Skeletal muscle tissue (tissue), 3 donors: ENCODE measurements at regions not wholly inside any gene's neighbourhood (a gene's known extent, or its start where the extent isn't known, plus 50 kb on each side); places are given as distances from the start of the nearest gene placed in this dataset.

Source experiments
- H3K27ac ChIP-seq: one replicate; pipeline ENCODE4 v1.7.0; 2013; ENCODE audit warnings: mild to moderate bottlenecking, low read depth, low read length, inconsistent platforms
- H3K27me3 ChIP-seq, 3 donors: one replicate each; pipeline ENCODE4 v1.7.0; 2013; ENCODE audit warnings: low read length in 3 of 3; ENCODE audit not compliant: control insufficient read depth in 3 of 3, insufficient read depth in 3 of 3
- H3K36me3 ChIP-seq, 3 donors: one replicate each; pipeline ENCODE4 v1.7.0; 2013; ENCODE audit warnings: low read length in 3 of 3; ENCODE audit not compliant: control insufficient read depth in 3 of 3, insufficient read depth in 3 of 3
- H3K4me1 ChIP-seq, 3 donors: one replicate each; pipeline ENCODE4 v1.7.0; 2013; ENCODE audit warnings: low read length in 3 of 3, mild to moderate bottlenecking in 3 of 3; ENCODE audit not compliant: control insufficient read depth in 3 of 3, insufficient read depth in 3 of 3
- H3K4me3 ChIP-seq, 3 donors: one replicate each; pipeline ENCODE4 v1.7.0; 2013; ENCODE audit warnings: low read length in 3 of 3
- H3K9ac ChIP-seq, 3 donors: one replicate each; pipeline ENCODE4 v1.7.0; 2013; ENCODE audit warnings: low read length in 3 of 3, mild to moderate bottlenecking in 3 of 3, moderate library complexity in 2 of 3, low read depth in 1 of 3
- H3K9me3 ChIP-seq, 3 donors: one replicate each; pipeline ENCODE4 v1.7.0; 2013; ENCODE audit warnings: low read length in 3 of 3; ENCODE audit not compliant: control insufficient read depth in 3 of 3
- donor health status: Osteomylitis.

DNA sequence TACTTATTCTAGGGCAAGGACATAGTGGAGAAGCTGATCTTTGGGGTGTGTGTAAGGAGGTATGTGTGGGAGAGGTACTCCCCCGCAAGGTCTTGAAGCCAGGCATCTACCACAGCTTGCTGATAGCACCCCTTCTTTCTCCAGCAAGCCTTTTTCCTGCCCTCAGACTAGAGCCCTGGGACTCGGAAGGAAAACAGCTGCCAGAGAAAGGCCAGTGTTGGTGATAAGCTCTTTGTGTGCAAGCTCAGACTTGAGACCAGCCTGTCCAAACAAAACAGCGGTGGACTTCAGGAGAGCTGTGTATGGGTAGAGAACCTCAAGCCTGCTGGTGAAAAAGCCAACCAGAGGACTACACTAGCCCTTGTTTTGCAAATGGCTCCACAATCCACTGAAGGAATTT, 1028.6 kb downstream of the MCTP2 start:
- Histone ChIP-seq H3K9ac (no peak overlapping the region), H3K9me3 (no peaks in the 10 kb centered on the region), H3K4me3 (no peak overlapping the region), H3K4me1 (peaks cover 0 to 3% (median 3%) of the 10 kb centered on the region in 3 donors), H3K27ac (no peak overlapping the region), H3K36me3 (no peaks in the 10 kb centered on the region), H3K27me3 (no peaks in the 10 kb centered on the region)

DNA sequence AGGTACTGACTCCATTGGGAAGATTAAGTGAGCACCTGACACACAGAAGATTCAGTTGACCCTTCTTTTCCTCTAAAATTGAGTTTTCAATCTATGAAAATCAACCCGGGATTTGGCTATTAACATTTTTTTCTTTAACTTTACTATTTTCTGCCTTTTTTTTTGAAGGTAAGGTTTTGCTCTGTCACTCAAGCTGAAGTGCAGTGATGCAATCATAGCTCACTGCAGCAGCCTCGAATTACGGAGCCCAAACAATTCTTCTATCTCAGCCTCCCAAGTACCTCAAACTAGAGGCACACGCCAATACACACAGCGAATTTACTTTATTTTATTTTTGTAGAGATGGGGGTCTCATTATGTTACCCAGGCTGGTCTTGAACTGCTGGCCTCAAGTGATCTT, 1029.5 kb downstream of the MCTP2 start:
- Histone ChIP-seq H3K9ac (no peak overlapping the region), H3K4me1 (peaks cover 0 to 4% (median 3%) of the 10 kb centered on the region in 3 donors), H3K9me3 (no peaks in the 10 kb centered on the region), H3K27me3 (no peaks in the 10 kb centered on the region), H3K4me3 (no peak overlapping the region), H3K36me3 (no peaks in the 10 kb centered on the region), H3K27ac (no peak overlapping the region)

DNA sequence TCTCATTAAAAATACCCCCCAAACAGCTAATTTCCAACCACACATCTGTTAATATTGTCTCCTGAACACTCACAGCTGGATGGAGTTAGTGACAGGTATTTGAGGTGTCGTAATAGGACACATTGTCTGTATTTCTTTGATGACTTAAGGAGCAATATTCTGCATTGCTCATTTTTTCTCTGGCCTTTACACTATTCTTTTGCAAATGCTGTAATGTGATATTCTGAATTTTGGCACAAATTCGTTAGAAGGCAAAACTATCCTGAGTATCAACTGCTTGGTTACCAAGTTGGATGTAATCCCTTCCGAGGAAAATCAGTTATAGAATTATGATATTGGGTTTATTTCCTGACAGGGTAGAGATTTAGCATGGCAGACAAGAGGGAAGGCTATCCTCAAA, 1030.2 kb downstream of the MCTP2 start:
- Histone ChIP-seq H3K36me3 (no peaks in the 10 kb centered on the region), H3K9ac (no peak overlapping the region), H3K4me1 (peaks cover 0 to 5% (median 3%) of the 10 kb centered on the region in 3 donors), H3K9me3 (no peaks in the 10 kb centered on the region), H3K4me3 (no peak overlapping the region), H3K27me3 (no peaks in the 10 kb centered on the region), H3K27ac (no peak overlapping the region)

DNA sequence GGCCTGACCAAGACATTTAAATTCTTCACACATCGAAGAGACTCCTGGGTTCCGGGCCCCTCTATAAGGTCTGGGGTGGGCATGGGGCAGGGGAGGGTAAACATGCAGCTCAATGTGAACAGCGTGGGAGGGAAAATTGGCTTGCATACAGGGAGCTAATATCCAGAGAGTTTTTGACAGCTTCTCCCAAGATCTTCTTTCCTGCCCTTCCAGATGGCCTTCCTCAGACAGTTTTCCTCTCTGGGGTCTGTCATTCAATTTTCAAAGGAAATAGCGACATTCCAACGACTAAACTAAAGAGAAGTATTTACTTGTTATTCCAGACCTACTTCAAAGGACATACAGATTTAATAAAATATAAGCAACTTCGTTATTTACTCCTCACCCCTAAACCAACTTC, 1030.6 kb downstream of the MCTP2 start:
- Histone ChIP-seq H3K4me3 (no peak overlapping the region), H3K9ac (no peak overlapping the region), H3K36me3 (no peaks in the 10 kb centered on the region), H3K9me3 (no peaks in the 10 kb centered on the region), H3K27me3 (no peaks in the 10 kb centered on the region), H3K4me1 (peaks cover 0 to 5% (median 4%) of the 10 kb centered on the region in 3 donors), H3K27ac (no peak overlapping the region)

DNA sequence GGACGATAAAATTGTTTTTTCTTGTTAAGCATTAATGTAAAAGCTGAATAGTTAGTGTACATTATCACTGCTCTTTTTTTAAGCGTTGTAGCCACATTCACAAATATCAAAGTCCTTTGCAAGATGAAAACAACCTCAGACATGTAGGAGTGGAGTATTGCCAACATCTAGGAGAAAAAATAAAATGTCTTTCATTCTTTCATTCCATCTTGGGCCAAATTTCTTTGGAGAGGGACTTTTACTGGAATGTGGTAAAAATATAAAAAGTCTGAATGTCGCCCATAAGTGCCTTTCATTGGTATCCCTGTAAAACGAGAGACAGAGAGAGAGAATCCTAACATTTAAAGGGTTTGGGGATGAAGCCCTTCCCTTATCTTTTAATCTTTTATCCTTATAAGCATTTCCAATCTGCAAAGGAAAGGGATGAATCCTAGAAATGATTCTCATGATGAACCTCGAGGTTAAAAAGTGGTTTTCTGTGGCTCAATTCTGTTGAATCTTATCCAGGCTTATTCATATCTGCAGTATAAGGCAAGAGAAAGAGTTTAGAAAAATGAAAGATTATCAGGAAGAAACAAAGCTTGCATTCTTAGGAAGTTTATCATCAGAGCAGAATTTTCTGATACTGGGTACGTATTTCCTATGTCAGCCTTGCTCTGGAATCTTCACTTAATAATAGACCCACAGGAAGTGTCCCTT, 1031.7 kb downstream of the MCTP2 start:
- H3K27me3 ChIP-seq: no peaks in the 10 kb centered on the region
- peaks cover 0 to 14% (median 5%) of the 10 kb centered on the region in 3 donors for H3K4me1 ChIP-seq
- no peaks in the 10 kb centered on the region for H3K9me3 ChIP-seq
- peak overlapping the region; percentile 26 for H3K27ac ChIP-seq
- no peak overlapping the region for H3K4me3 ChIP-seq
- H3K36me3 ChIP-seq: no peaks in the 10 kb centered on the region
- H3K9ac ChIP-seq: no peak overlapping the region

DNA sequence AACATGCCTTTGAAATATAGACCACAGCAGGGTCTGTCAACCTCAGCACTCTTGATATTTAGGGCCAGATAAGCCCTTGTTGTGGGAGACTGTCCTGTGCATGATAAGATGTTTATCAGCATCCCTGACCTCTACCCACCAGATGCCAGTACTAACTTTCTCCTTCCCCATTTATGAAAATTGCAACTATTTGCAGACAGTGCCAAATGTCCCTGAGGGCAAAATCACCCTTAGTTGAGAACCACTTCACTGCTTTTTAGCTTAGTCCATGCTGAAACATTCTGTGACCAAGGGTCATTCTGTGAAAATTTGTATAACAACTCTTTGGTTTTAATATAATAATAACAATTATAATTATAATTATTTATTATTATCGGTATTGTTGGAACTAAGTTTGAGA, 1032.4 kb downstream of the MCTP2 start:
- H3K4me3 ChIP-seq: no peak overlapping the region
- H3K4me1 ChIP-seq: peaks cover 0 to 17% (median 5%) of the 10 kb centered on the region in 3 donors
- no peaks in the 10 kb centered on the region for H3K27me3 ChIP-seq
- no peak overlapping the region for H3K27ac ChIP-seq
- H3K36me3 ChIP-seq: no peaks in the 10 kb centered on the region
- no peaks in the 10 kb centered on the region for H3K9me3 ChIP-seq
- no peak overlapping the region for H3K9ac ChIP-seq

DNA sequence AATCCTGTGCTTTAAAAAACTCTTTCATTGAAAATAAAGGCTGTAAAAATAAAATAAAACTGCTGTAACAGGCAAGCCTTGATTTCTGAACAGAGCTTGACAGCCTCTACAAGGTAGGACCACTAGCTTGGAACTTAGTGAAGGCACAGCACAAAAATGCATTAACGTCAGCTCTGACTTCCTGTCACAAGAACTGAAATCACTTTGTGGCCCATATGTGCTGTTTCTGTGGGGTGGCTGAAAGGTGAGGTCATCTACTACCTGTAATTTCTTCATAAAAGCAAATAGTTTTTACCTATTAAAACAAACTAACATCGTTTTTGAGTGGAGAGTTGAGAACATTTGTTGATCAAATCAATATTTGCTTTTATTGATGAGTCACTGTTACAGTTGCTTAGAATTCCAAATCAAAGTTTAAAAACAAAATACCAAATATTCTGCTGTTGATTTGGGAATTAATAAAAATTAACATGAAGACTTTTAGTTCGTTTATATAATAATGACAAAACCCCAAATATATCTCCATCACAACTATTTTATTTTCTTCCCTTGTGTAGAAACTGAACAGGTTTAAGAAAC, 1034.1 kb downstream of the MCTP2 start:
- Histone ChIP-seq H3K9me3 (no peaks in the 10 kb centered on the region), H3K36me3 (no peaks in the 10 kb centered on the region), H3K4me1 (peaks cover 0 to 17% (median 2%) of the 10 kb centered on the region in 3 donors), H3K9ac (no peak overlapping the region), H3K27me3 (no peaks in the 10 kb centered on the region), H3K27ac (peak overlapping the region; percentile 21), H3K4me3 (no peak overlapping the region)

DNA sequence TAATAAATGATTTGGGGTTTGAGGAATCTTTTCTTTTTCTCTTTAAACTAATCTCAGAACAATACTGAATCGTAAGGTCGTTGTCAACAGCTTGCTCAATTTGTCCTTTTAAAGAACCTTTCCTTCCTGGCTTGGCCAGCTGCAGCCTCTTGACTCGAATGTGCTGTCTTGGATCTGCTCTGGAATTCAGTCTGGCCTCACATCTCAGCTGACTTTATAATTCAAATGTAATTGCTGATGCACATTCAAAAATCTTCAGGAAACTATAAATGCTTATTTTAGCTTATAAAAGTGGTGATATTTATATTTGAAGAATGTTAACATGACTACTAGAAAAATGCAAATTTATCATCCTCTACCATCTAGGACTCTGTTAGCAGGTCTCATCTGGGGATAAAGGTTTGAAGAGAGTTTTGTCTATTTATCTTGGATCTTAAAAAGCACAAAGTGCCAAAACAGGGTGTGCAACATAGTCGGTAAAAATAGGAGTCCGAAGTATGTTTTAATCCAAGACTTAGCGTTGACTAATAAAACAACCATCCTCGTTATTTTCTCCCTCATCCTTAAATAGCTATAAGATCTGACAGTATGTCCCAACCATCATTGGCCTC, 1035.2 kb downstream of the MCTP2 start:
- H3K9ac ChIP-seq: no peak overlapping the region
- peak overlapping the region; percentile 22 for H3K27ac ChIP-seq
- no peaks in the 10 kb centered on the region for H3K36me3 ChIP-seq
- H3K9me3 ChIP-seq: no peaks in the 10 kb centered on the region
- no peak overlapping the region for H3K4me3 ChIP-seq
- peaks cover 0 to 17% (median 2%) of the 10 kb centered on the region in 3 donors for H3K4me1 ChIP-seq
- no peaks in the 10 kb centered on the region for H3K27me3 ChIP-seq

DNA sequence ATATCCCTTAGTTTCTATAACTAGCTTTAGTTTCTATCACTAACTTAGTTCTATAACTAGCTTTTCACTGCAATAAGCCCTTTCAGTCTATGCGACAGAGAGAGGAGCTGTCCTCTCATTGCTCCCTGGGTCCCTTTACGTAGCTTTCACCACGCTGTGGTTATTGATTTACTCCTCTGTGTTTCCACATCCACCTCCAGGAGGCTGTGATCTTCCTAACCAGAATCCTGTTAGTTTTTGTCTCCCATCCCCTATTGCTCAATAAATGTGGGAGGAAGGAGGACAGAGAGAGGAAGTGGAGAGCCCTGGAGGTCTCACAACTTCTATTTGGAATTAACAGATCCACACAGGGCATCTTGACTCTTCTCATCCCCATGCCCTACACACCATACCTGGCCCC, 1036.1 kb downstream of the MCTP2 start:
- Histone ChIP-seq H3K36me3 (no peaks in the 10 kb centered on the region), H3K4me1 (peaks cover 0 to 16% (median 2%) of the 10 kb centered on the region in 3 donors), H3K27ac (peak overlapping the region; percentile 22), H3K9ac (no peak overlapping the region), H3K4me3 (no peak overlapping the region), H3K27me3 (no peaks in the 10 kb centered on the region), H3K9me3 (no peaks in the 10 kb centered on the region)
